ENCODE measurements at regions not wholly inside any gene's neighbourhood (a gene's known extent, or its start where the extent isn't known, plus 50 kb on each side); places are given as distances from the start of the nearest gene placed in this dataset.

- no peak for DNase-seq
Measured at GRCh38 chr3:102194001-102194400, 240.8 kb upstream of the ZPLD1 start.

GRCh38 chr3:102194760-102195159, 240.1 kb upstream of the ZPLD1 start:
- DNase-seq, result no peak

- no peak for DNase-seq
Measured at GRCh38 chr3:102195198-102195948, 239.4 kb upstream of the ZPLD1 start.

GRCh38 chr3:102200126-102200525, 234.7 kb upstream of the ZPLD1 start:
- DNase-seq, result no peak

- DNase-seq, result no peak
Measured at GRCh38 chr3:102200560-102200959, 234.3 kb upstream of the ZPLD1 start.

GRCh38 chr3:102205647-102206046, 229.2 kb upstream of the ZPLD1 start:
- no peak for DNase-seq

GRCh38 chr3:102206511-102207031, 228.2 kb upstream of the ZPLD1 start:
- no peak for DNase-seq

- DNase-seq, result no peak
Measured at GRCh38 chr3:102207151-102207571, 227.7 kb upstream of the ZPLD1 start.

- no peak for DNase-seq
Measured at GRCh38 chr3:102215166-102215565, 219.6 kb upstream of the ZPLD1 start.

- DNase-seq, result no peak
Measured at GRCh38 chr3:102223132-102223531, 211.7 kb upstream of the ZPLD1 start.

- peak in 1 of 2 experiments; percentile 40 for DNase-seq
Measured at GRCh38 chr3:102224171-102224570, 210.6 kb upstream of the ZPLD1 start.

GRCh38 chr3:102225005-102225404, 209.8 kb upstream of the ZPLD1 start:
- no peak for DNase-seq

GRCh38 chr3:102225407-102226132, 209.2 kb upstream of the ZPLD1 start:
- DNase-seq, result peak; percentile 44 to 77

GRCh38 chr3:102226463-102226862, 208.4 kb upstream of the ZPLD1 start:
- DNase-seq, result no peak

- peak; percentile 88 to 92 for DNase-seq
Measured at GRCh38 chr3:102229062-102229655, 205.7 kb upstream of the ZPLD1 start.

GRCh38 chr3:102230057-102230456, 204.8 kb upstream of the ZPLD1 start:
- DNase-seq, result no peak

GRCh38 chr3:102233881-102234280, 200.9 kb upstream of the ZPLD1 start:
- DNase-seq, result no peak

- DNase-seq, result peak; percentile 11 to 24
Measured at GRCh38 chr3:102235679-102236078, 199.1 kb upstream of the ZPLD1 start.

- no peak for DNase-seq
Measured at GRCh38 chr3:102237181-102237580, 197.6 kb upstream of the ZPLD1 start.

GRCh38 chr3:102237838-102238237, 197.0 kb upstream of the ZPLD1 start:
- no peak for DNase-seq

- no peak for DNase-seq
Measured at GRCh38 chr3:102238362-102238761, 196.5 kb upstream of the ZPLD1 start.

- DNase-seq, result no peak
Measured at GRCh38 chr3:102240720-102241119, 194.1 kb upstream of the ZPLD1 start.

GRCh38 chr3:102248981-102249705, 185.7 kb upstream of the ZPLD1 start:
- no peak for DNase-seq
